Endodermal cell (in vitro differentiated cells): ENCODE measurements at regions not wholly inside any gene's neighbourhood (a gene's known extent, or its start where the extent isn't known, plus 50 kb on each side); places are given as distances from the start of the nearest gene placed in this dataset.

Experiments
- DNase-seq: peaks from one replicate; pipeline ENCODE4 v3.0.0-alpha.2; 2017
- H3K27ac ChIP-seq: 2 replicates; pipeline ENCODE4 v1.5.1; 2013; ENCODE audit warnings: mild to moderate bottlenecking, low read depth, low read length, moderate library complexity
- H3K27me3 ChIP-seq: 2 replicates; pipeline ENCODE4 v1.6.1; 2013; ENCODE audit warnings: mild to moderate bottlenecking, low read length, moderate library complexity; ENCODE audit not compliant: insufficient read depth, control insufficient read depth, poor library complexity, severe bottlenecking
- H3K36me3 ChIP-seq: 2 replicates; pipeline ENCODE4 v1.7.0; 2013; ENCODE audit warnings: mild to moderate bottlenecking, low read length, moderate library complexity; ENCODE audit not compliant: control insufficient read depth, insufficient read depth
- H3K4me1 ChIP-seq: one replicate; pipeline ENCODE4 v1.7.0; 2013; ENCODE audit warnings: low read length; ENCODE audit not compliant: control insufficient read depth, insufficient read depth
- H3K4me3 ChIP-seq: 2 replicates; pipeline ENCODE4 v1.5.1; 2013; ENCODE audit warnings: mild to moderate bottlenecking, low read length, moderate library complexity
- H3K9ac ChIP-seq: 2 replicates; pipeline ENCODE4 v1.6.1; 2013; ENCODE audit warnings: mild to moderate bottlenecking, low read length, moderate library complexity; ENCODE audit not compliant: poor library complexity, severe bottlenecking; ENCODE audit errors: extremely low read depth
- H3K9me3 ChIP-seq: 2 replicates; pipeline ENCODE4 v1.6.1; 2013; ENCODE audit warnings: mild to moderate bottlenecking, low read length, moderate library complexity; ENCODE audit not compliant: control insufficient read depth
- H3K27ac Mint-ChIP-seq: 2 replicates; pipeline ENCODE4 v1.8.0; 2020; ENCODE audit warnings: mixed read lengths
- H3K27me3 Mint-ChIP-seq: 2 replicates; pipeline ENCODE4 v1.8.0; 2021; ENCODE audit warnings: mild to moderate bottlenecking, mixed read lengths; ENCODE audit not compliant: insufficient read depth
- H3K36me3 Mint-ChIP-seq: 2 replicates; pipeline ENCODE4 v1.8.0; 2020; ENCODE audit warnings: low read depth, mixed read lengths
- H3K4me1 Mint-ChIP-seq: 2 replicates; pipeline ENCODE4 v1.8.0; 2020; ENCODE audit warnings: mixed read lengths
- H3K4me3 Mint-ChIP-seq: 2 replicates; pipeline ENCODE4 v1.8.0; 2020; ENCODE audit warnings: mild to moderate bottlenecking, moderate library complexity, mixed read lengths
- H3K9me3 Mint-ChIP-seq: 2 replicates; pipeline ENCODE4 v1.8.0; 2020; ENCODE audit warnings: mild to moderate bottlenecking, mixed read lengths
- WGBS, 2 experiments: methylation state at CpG; one replicate each; pipeline versions ENCODE4 v1.1.5 to v1.1.7; 2013; ENCODE audit warnings: missing lambda C conversion rate in 2 of 2, mixed read lengths in 1 of 2; ENCODE audit not compliant: insufficient coverage in 1 of 2, insufficient read length in 1 of 2; 5-methylcytosine and 5-hydroxymethylcytosine counted together
- TF ChIP-seq, protein P1 (sequence below): fragments of 200-600 bp; sonication (generic); conservative IDR thresholded peaks from 2 replicates; pipeline ENCODE4 v1.5.0; 2021; ENCODE audit warnings: antibody characterized with exemption, mild to moderate bottlenecking

- Mint-ChIP-seq H3K27ac (no peak overlapping the region), H3K36me3 (no peaks in the 10 kb centered on the region), H3K4me3 (no peak overlapping the region), H3K27me3 (no peaks in the 10 kb centered on the region), H3K9me3 (no peaks in the 10 kb centered on the region), H3K4me1 (peaks cover 11% of the 10 kb centered on the region)
- Histone ChIP-seq H3K27ac (no peak overlapping the region), H3K4me3 (peak overlapping the region; percentile 33), H3K9me3 (no peaks in the 10 kb centered on the region), H3K27me3 (no peaks in the 10 kb centered on the region), H3K4me1 (peaks cover 5% of the 10 kb centered on the region), H3K9ac (no peak overlapping the region), H3K36me3 (no peaks in the 10 kb centered on the region)
- DNase-seq = no peak
- WGBS, 2 experiments = 92% methylated on average over 2 to 5 of the region's 5 CpGs
- TF ChIP-seq, protein P1, sequence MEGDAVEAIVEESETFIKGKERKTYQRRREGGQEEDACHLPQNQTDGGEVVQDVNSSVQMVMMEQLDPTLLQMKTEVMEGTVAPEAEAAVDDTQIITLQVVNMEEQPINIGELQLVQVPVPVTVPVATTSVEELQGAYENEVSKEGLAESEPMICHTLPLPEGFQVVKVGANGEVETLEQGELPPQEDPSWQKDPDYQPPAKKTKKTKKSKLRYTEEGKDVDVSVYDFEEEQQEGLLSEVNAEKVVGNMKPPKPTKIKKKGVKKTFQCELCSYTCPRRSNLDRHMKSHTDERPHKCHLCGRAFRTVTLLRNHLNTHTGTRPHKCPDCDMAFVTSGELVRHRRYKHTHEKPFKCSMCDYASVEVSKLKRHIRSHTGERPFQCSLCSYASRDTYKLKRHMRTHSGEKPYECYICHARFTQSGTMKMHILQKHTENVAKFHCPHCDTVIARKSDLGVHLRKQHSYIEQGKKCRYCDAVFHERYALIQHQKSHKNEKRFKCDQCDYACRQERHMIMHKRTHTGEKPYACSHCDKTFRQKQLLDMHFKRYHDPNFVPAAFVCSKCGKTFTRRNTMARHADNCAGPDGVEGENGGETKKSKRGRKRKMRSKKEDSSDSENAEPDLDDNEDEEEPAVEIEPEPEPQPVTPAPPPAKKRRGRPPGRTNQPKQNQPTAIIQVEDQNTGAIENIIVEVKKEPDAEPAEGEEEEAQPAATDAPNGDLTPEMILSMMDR = no peak
Measured at GRCh38 chr4:59968796-59969195, 1231.3 kb upstream of the ADGRL3 start.

DNA sequence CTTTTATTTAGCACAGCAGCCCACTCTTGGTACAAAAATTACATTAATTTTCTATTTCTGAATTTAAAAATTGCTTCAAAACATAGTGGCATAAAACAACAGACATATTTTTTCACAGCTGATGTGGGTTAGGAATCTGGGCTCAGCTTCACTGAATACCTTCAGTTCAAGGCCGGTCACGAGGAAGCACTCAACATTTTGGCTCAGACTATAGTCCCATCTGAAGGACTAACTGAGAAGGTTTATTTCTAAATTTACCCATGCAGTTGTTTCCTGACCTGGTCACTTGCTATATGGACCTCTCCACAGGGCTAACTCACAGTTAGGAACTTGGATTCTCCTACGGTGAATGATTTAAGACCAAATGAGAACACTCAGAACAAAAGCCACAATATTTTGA lies 1230.2 kb upstream of the ADGRL3 start:
- TF ChIP-seq, protein P1 = no peak
- H3K9me3 ChIP-seq = no peaks in the 10 kb centered on the region
- H3K27ac Mint-ChIP-seq = no peak overlapping the region
- H3K36me3 Mint-ChIP-seq = no peaks in the 10 kb centered on the region
- no peaks in the 10 kb centered on the region for H3K36me3 ChIP-seq
- H3K4me1 ChIP-seq = peaks cover 5% of the 10 kb centered on the region
- no peak for DNase-seq
- H3K4me1 Mint-ChIP-seq = peaks cover 14% of the 10 kb centered on the region
- H3K27me3 Mint-ChIP-seq = no peaks in the 10 kb centered on the region
- no peak overlapping the region for H3K4me3 ChIP-seq
- no peak overlapping the region for H3K9ac ChIP-seq
- H3K9me3 Mint-ChIP-seq = no peaks in the 10 kb centered on the region
- no peaks in the 10 kb centered on the region for H3K27me3 ChIP-seq
- no peak overlapping the region for H3K4me3 Mint-ChIP-seq
- H3K27ac ChIP-seq = no peak overlapping the region
- WGBS, 2 experiments = 90% methylated on average over 3 of the region's 3 CpGs

DNA sequence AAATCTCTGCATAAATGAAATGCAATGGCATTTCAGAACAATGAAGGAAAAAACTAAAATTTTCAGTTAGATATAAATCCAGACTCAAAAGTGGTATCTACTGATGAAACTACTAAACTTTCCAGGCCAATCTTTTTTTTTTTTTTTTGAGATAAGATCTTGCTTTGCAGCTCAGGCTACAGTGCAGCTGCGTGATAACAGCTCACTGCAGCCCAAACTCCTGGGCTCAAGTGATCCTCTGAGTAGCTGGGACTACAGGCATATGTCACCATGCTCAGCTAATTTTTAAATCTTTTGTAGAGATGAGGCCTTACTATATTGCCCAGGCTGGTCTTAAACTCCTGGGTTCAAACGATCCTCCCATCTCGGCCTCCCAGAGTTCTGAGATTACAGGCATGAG lies 1228.2 kb upstream of the ADGRL3 start:
- H3K4me3 ChIP-seq = no peak overlapping the region
- WGBS, 2 experiments = 76 to 89% methylated on average over 2 to 3 of the region's 3 CpGs
- no peak overlapping the region for H3K9ac ChIP-seq
- peaks cover 14% of the 10 kb centered on the region for H3K4me1 Mint-ChIP-seq
- H3K27me3 Mint-ChIP-seq = no peaks in the 10 kb centered on the region
- H3K9me3 ChIP-seq = no peaks in the 10 kb centered on the region
- DNase-seq = no peak
- no peak overlapping the region for H3K27ac ChIP-seq
- H3K27me3 ChIP-seq = no peaks in the 10 kb centered on the region
- peaks cover 5% of the 10 kb centered on the region for H3K4me1 ChIP-seq
- H3K36me3 Mint-ChIP-seq = no peaks in the 10 kb centered on the region
- no peaks in the 10 kb centered on the region for H3K36me3 ChIP-seq
- H3K4me3 Mint-ChIP-seq = no peak overlapping the region
- H3K27ac Mint-ChIP-seq = no peak overlapping the region
- TF ChIP-seq, protein P1 = no peak
- no peaks in the 10 kb centered on the region for H3K9me3 Mint-ChIP-seq
